ENCODE measurements at regions not wholly inside any gene's neighbourhood (a gene's known extent, or its start where the extent isn't known, plus 50 kb on each side); places are given as distances from the start of the nearest gene placed in this dataset.

DNA sequence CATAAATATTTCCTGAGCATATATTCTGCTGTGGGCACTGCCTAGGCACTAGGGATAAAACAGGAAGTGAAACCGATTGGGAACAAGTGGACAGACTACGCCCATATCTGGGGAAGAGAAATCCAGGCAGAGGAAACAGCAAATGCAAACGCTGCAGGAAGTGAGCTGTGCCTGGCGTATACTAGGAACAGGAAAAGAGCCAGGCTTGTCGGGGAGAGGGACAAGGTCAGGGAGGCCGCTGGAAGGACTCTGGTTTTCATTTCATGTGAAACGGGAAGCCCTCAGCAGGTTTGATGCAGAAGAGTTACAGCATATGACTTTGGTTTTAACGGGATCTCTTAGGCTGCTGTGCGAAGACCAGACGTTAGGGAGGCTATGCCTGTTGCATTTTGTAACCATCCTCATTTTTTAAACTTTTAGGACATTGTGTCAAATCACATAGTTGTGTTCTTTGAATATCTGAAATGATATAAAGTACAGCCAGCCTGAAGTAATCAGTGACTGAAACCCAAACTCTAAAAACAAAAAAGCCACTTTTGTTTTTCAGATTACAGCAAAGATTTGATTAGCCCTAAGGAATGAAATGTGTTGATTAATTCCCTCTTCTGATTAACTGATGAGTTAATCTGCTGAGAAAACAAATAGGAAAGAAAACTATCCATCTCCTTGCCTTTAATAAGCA lies 110.2 kb upstream of the PIEZO2 start:
- DNase-seq = peak; percentile 5

DNA sequence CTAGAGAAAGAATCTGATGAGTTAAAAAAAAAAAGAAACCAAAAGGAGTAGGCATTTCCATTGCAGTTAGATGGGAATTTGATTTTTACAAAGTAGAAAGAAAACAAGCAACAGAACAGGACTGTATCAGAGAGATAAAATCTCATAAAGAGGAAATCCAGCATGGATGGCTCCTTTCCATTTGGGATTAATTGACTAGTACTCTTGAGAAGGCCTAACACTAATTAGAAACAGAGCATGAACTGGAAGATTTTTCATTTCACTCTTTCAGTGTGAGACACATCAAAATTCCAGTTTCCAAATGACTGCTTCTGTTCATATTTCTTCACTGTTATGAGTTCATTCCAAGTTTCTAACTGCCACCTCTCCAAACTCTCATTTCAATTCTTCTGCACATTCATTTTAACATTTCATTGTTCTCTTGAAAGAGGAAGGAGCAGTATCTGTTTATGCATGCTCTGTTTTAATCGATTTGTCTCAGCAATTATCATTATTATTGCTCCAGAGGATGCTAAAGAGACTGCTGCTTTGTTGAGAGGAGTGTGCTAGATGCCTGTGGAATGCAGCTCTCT lies 108.8 kb upstream of the PIEZO2 start:
- DNase-seq = no peak

DNA sequence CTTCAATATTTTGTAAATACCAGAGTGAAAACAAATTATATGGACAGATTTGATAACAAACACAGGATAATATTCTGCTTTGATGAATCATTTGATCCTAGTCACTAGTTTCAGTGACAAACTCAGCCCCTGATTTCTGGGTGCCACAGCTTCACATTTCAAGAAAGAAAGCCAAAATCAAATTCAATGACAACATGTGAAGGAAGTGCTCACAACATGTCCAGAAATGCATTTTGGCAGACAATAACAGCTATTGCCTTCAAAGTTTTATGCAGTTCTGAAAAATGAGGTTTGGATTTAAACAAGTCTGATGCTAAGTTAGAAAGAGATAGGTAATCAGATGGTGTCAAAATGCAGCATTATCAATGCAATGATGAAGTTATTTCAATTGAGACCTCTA lies 106.9 kb upstream of the PIEZO2 start:
- DNase-seq = no peak

DNA sequence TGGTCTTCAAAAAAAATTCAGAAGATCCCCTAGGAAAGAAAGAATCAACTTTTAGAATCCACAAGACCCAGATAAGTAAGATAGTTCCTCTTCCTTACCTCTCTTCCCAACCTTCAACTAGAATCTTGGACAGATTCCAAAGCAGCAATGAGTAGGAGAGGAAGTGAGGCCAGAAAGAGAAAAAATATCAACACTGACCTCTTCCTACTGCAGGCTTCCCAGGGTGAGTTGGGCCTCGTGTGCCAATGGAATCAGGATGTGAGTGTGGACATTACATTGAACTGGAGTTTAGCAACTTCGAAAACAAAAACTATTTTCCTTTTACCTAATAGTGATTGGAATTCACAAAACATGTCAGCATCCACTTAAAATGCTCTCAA lies 102.5 kb upstream of the PIEZO2 start:
- DNase-seq = no peak

GRCh38 chr18:11251229-11251890 lies 102.0 kb upstream of the PIEZO2 start:
- DNase-seq = peak; percentile 60

GRCh38 chr18:11249391-11249790 lies 100.0 kb upstream of the PIEZO2 start:
- no peak for DNase-seq

DNA sequence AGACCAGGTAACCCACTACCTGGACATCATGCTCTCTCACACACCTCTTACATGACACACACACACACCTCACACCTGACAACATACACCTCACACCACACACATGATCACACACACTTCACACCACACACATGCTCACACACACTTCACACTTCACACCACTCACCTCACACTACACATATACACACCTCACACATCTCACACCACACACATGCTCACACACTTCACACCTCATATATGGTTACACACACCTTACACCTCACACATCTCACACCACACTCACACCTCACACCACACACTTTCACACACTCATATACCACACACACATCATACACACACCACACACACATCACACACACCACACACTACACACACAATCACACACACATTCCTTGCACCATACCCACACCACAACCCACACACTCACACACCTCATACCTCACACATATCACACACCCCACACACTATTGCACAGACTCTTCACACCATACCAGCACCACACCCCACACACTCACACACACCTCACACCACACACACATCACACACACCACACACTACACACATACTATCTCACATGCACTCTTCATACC lies 98.1 kb upstream of the PIEZO2 start:
- no peak for DNase-seq

DNA sequence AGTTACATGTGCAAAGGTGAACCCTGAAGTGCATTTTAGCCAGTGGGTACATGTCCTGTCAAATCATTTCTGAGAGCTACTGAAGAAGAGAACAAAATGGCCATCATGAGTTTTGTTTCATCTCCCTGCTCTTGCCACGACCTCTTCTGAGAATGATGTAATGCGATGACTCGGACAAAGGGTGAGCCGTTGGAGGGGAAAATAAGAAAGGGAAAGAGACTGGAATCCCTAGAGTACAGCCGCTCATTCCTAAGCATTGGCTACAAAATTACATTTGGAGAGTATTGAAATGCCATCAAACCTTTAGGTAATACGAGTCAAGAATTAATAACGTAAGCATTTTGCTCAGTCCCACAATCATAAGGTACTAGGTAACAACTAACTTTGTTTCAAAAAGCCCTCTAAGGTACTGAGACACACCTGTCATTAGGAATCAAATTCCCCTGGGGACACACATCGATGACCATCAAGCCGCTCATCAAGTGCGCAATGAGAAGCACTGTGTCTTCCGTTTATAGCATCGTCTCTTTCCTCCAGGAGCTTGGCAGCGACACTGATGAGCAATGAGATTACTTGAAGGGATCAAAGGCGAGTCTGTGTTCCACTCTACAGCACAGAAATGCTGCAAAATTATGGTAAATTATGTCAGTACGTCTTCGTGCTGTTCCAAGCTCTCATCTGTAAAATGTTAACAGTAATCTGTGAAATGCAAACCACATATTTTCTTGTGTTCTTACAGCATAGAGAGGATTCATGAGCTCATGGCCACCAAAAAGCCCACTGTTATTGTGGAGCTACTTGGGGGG lies 97.3 kb upstream of the PIEZO2 start:
- DNase-seq = no peak

DNA sequence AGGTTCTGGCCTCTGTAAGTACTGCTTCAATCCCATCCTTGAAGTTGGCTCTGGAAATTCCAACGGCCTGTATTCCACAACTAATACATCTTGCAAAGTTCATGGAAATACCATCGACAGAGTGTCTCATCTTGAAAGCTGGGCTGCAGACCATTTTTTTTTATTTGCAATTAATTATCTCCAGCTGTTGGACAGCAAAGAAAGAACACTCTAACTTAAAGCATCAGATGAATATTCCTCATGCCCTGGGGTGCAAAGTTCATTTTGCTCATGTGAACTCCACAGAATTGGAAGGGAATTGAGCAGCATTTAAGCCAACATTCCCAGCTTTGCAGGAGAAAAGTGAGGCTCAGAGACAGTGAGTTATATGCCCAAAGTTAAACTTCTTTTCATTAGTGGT lies 96.5 kb upstream of the PIEZO2 start:
- DNase-seq = no peak

DNA sequence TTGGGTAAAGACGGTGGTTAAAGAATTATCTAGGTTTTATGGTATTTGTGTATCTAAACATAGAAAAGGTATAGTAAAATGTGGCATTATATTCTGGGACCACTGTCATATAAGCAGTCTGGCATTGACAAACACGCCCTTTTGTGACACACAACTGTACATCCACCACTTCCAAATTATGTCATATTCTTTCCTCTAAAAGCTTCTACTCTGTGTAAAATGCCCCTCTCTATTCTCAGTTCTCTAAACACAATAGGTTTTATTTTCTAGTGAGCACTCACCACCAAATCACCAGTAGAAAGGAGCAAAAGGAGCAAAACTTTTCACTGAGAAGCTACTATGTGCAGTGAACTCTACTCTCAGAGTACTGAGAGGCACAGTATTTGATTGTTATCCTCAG lies 88.1 kb upstream of the PIEZO2 start:
- no peak for DNase-seq

DNA sequence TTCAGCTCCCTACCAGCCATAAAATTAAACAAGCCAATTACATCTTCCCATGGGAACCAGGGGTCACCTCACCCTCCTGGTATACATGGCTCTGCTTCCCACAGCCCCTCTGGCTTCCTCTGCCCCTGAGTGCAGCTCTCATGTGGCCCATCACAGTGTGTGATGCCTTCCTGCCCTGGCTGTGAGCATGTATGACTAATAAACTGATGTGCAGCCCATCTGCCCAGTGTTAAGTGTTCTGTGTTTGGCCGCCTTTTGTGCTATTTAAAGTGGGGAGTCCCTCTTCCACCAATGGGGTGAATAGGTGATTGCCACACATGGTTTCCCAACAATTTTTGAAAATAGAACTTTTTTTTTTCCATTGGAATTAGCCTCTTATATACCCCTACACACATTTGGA lies 87.7 kb upstream of the PIEZO2 start:
- DNase-seq = no peak

GRCh38 chr18:11224153-11224552 lies 74.8 kb upstream of the PIEZO2 start:
- DNase-seq = no peak

- DNase-seq = no peak
These were observed 70.2 kb upstream of the PIEZO2 start for GRCh38 chr18:11219571-11219970.

- DNase-seq = no peak
These were observed 65.8 kb upstream of the PIEZO2 start for GRCh38 chr18:11215216-11215615.

GRCh38 chr18:11204020-11204419 lies 54.7 kb upstream of the PIEZO2 start:
- DNase-seq = no peak

DNA sequence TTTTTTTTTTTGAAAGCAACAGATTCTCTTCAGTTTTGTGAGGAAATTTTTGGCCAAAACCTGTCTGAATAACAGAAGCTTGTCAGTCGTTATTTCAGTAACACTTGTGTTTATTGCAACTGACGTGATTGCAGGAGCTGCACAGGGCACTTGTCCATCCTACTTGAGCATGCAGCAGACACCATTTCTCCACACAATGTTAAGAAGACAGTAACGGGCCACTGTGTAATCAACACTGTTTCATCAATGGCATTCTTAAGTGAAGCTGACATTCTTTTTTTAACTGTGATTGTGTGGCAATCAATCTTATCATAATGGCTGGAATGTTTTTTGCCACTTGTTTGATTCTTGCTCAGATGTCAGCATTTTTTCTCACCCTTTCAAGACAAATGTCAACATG lies 50.1 kb upstream of the PIEZO2 start:
- no peak for DNase-seq
